GM19463 (cell line): ENCODE measurements at regions not wholly inside any gene's neighbourhood (a gene's known extent, or its start where the extent isn't known, plus 50 kb on each side); places are given as distances from the start of the nearest gene placed in this dataset.
"Not testable (repeated sequence)": the region's sequence is repeated elsewhere in the genome, so short reads cannot be mapped to it uniquely, and the experiment has no call there.

Experiments
- ATAC-seq: cut with Tn5 transposase; IDR thresholded peaks from one replicate; pipeline ENCODE4 v1.9.1; 2021; ENCODE audit warnings: mild to moderate bottlenecking, moderate library complexity; ENCODE audit not compliant: unreplicated experiment

DNA sequence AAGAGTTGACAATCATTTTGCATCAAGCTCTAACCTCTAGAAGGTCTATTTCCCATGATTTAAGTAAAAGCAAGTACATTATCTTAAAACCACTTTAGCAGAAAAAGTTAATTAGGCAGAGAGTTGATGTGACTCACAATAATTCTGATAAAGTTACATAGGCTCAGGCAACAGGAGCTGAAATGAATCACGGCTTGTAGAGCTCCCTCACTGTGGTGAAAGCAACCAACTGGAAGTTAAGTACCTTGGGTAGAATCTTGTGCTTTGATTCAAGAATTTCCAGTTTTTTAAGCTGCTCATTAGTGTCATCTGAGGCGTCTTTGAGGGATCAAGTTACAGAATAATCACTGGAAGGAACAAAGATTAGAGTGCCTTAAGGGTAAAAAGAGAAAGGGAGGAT, 68.9 kb upstream of the NFE2L3 start:
- no peak for ATAC-seq

DNA sequence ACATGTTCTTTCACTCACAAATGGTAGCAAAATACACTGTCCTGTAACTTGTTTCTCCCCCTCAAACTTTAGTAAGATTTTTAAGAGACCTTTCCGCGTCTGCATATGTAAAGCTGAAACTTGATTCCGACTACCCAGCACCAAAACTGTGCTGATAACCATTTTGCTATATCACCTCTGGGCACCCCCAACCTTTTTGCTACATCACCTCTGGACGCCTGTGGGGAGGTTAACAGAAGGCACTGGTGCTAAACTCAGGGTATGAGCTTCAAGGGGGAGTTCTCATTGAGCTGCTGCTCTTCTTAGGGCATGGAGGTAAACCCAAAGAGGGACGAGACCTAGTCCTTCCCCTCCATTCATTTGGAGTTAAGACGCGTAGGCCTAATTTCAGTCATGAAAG, 67.6 kb upstream of the NFE2L3 start:
- no peak for ATAC-seq

DNA sequence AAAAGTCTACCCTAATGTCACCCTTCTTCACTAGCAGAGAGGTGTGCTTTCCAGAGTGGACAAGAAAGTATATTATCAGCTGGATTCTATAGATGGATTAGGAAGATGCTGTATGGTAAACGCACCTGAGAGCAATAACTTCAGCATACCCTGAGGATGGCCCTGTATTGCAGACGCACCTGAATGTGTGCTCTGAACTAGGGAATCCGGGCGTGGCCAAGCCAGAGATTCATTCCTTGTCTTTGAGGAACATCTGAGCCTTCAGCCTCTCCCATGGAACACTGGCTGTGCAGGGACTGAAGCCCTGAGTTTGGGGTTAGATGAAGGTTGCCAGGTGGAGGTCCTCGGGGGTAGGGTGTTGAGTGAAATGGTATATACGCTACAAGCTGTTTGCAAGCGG, 66.2 kb upstream of the NFE2L3 start:
- ATAC-seq: no peak

DNA sequence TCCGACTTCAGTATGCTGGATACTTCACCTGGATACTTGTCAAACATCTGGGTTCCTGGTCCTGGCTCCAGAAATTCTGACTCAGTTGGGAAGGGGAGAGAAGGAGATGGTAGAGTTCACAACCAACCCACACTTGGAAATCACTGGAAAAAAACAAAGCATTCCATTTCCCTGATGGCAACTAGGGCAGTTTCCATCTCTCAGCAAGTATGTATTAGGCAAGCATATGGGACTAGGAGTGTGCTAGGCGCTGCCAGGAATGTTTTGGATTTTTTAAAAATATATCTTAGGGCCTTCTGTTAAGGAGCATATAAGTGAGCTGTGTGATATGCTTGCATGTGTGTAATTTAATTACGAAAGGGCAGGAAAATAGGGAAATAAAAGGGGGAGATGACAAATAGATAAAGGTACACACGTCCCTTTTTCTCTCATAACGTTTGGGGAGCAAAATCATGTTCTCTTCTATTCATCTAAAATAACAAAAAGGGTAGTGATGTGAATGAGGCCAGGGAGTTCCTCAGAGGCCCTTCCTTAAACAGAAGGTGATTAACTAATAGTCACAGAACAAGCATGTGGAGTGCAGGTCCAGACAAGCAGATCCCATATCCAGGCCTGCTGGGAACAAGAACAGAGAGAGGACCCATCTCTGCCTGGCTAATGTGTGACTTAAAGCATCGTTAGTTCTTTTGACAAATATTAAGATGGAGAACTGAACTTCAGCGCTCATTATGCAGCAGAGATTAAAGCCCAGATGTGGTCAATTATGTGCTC, 64.5 kb upstream of the NFE2L3 start:
- no peak for ATAC-seq

DNA sequence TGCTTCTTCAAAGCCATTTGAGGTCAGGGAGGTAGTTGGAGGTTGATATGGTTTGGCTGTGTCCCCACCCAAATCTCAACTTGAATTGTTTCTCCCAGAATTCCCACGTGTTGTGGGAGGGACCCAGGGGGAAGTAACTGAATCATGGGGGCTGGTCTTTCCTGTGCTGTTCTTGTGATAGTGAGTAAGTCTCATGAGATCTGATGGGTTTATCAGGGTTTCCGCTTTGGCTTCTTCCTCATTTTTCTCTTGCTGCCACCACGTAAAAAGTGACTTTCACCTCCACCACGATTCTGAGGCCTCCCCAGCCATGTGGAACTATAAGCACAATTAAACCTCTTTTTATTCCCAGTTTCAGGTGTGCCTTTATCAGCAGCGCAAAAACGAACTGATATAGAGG, 62.5 kb upstream of the NFE2L3 start:
- not testable (repeated sequence) for ATAC-seq

DNA sequence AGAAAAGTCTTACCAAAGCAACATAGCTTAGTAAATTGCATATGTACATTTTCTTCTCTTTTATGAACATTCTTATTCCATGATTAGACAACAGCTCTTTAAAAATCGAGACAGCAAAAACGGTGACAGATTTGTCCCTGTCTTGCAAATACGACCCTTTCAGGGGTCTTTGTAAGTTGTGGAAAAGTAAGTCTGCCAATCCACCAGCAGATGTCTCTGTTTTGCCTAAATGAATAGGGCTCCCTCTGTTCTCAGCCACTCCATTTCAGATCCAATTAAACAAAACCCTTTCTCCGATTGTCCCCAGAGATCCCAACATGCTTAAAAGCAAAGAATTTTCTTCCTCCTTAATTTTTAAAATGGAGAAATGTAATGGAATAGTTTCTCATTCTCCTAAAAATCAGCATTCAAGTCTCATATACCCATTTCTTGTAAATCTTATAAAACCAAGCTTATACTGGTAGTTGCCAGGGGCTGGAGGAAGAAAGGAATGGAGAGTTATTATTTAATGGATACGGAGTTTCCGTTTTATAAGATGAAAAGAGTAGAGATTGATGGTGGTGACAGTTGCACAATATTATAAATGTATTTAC, 61.0 kb upstream of the NFE2L3 start:
- no peak for ATAC-seq

DNA sequence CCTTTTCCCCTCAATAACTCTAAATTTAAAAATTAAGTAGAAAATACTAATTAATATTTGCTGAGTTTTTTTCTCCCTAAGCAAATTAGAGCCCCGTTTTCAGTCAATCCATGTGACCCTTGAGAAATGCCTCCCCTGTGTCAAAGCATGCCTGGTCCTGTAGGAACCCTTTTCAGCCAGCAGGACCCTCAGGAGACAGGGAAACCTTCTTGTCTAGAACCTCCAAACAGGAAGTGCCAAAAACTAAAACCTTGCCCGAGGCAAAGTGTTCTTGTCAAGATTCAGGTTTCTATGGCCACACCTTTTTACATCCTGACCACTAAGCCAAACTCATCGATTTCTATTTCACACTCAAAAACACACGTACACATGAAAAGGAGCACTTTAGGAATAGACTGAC, 60.1 kb upstream of the NFE2L3 start:
- no peak for ATAC-seq

DNA sequence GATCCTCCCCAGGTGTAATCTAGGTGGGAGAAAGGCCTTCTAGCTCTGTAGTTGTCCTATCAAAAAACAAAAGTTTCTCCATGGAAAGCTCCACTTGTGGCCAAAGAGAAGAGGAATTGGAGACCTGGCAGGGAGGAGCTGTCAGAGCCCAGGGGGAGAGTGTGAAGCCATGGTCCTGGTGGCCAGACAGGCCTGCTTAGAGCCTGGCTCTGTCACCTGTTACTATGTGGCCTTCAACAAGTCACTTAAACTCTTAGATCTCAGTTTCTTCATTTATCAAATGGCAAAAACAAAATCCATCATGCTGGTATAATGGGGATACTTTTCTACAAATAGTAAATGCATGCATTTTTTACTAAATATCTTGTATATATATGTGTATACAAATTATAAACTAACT, 59.0 kb upstream of the NFE2L3 start:
- ATAC-seq: no peak

DNA sequence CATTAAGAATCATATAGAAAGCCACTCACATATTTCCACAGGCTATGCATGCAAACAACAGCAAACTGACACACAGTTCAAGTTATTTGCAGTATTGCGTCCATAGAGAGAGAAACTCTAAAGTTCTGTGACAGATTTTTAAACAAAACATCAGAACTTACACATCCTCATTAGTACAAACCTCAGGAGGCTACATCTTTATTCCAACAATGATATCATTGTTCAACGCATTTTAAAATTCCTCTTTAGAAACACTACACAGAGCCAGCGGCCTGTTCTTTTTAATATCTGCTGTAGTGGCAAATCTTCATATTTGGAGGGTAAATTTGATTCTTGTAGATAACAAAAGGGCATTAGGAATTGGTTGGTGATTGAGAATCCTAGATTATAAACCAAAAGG, 55.9 kb upstream of the NFE2L3 start:
- ATAC-seq: no peak

DNA sequence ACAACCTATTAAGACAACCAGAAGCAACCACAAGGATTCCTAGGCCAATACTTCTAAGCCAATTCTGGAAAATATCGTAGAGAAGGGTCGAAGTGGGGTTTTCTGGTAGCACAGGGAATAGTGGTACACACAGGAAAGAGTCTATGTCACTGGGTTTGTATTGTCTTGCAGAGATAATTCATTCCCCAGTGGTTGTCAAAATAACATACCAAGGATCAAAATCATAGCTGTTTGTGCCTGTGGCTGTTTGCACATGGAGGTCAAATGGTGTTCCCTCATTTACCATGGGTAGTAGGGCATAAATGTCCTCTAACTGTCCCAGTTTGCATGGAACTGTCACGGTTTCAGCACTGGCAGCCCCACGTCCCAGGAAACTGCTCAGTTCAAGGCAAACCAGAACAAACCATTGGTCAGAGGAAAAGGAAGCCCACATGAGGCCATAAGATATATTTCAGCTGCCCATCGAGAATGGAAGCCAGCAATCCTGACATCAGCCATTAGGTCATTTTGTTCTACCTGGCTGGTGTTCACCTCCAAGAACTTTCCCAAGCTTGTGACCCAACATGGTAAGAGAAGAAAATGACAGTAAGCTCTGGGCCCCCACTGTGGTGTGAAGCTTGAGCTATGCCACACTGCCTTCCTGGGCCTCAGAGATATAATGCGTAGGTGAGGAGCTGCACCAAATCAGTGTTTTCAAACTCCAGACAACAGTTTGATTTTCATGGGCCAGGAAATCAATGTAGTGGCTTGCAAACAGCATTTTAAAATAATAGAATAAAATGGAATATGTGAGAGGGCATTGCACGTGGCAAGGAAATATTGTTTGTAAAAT, 53.9 kb upstream of the NFE2L3 start:
- no peak for ATAC-seq

DNA sequence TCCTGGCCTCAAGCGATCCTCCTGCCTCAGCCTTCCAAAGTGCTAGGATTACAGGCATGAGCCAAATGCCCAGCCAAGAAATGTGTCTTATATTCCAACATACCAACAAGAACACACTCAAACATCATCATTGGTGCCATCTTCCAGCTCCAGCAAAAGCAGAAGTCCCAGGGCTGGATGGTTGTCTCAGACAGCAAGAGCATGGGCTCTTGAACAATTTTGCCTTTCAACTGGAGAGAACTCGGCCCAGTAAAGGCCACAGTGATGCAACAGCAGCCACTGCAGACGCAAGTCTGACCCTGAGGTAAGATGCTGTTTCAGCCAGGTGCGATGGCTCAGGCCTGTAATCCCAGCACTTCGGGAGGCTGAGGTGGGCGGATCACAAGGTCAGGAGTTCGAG, 52.8 kb upstream of the NFE2L3 start:
- ATAC-seq: no peak

DNA sequence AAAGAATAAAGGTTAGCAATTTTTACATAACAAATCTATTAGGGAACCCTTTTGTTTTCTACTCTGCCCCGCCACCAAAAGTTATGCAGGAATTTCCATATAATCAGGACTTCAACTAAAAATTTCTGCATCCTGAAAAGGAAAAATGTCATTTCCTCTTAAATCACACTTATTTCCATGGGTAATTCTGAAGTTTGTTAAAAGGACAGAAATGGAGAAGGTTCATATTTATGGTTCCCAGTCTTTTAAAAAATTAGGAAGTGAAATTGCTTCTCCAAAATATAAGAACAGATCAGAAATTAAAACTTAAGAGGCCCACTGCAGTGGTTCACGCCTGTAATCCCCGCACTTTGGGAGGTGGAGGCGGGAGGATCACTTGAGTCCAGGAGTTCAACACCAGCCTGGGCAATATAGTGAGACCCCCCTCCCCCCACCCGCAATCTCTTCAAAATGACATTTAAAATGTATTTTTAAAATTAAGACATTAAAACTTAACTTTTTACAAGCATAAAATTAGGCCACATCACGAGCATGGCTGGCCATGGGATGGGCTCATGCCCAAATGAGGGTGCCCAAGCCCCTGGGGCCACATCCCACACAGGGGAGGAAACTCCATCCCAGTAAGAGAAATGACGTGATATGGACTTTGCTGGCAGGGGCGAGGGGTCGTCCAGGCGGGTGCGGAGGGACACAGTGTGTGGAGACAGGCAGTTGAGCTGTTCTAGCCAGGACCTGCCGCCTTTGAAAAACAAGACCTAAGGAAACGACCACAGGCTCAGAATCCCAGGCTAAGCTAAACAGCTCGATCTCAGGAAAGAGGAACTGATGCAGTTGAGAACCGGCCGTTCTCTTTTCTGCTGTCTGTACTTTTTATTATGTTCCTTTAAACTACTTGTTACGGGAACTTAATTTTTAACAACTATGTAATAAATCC, 51.3 kb upstream of the NFE2L3 start:
- peak; percentile 38 for ATAC-seq

DNA sequence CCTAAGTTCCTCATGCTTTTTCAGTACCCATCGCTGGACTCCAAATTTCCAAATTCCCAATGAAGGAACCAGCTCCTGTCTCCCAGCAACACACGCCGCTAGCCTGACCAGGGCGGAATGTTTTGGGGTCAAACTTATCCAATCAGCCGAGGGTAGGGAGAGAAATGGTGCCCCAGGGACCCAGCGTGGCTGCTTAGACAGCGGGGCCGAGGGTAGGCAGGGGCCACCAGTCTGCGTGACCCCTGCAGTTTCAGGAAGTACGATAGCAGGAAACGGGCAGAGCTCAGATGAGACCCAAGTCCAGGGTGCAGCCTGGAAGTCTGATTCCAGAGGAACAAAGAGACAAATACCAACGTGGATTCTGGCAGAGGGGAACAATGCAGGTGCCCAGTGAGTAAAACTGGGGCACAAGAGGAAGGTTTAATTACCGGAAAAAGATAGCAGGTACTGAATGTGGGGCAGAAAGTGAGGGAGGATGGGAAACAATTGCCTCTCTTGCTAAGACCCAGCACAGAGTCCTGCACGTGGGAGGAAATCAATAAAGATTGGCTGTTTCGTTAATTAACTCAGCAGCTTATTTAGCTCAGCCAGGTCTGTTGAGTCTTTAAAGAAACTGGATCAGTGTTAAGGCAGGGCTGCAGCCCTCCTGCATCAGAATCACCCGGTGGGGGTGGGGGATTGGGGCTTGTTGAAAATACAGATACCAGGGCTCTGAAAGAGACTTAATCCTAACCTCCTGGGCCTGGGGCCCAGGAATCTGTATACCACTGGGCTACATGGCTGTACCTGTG, 50.4 kb upstream of the NFE2L3 start:
- peak; percentile 64 for ATAC-seq

DNA sequence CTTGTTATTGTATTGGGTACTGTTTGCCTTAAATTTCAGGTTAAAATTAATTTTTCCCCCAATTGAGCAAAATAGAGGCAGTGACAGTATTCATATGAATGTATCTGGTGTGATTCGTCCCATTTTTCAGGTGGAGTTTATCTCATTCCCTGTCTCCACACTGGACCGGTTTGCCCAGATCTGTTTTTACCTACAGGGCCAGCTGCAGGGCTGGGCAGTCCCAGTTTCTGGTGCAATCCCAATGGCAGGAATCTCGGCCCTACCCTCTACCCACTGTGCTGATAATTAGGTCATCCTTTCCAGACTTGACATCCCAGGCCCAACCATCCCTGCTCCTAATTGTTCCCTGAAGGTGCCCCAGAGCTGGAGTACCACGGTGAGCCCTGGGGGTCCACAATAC, 49.8 kb upstream of the NFE2L3 start:
- no peak for ATAC-seq
